GM19099 (cell line): ENCODE measurements at regions not wholly inside any gene's neighbourhood (a gene's known extent, or its start where the extent isn't known, plus 50 kb on each side); places are given as distances from the start of the nearest gene placed in this dataset.

Source experiments
- POLR2A ChIP-seq: IDR thresholded peaks from 3 replicates; pipeline ENCODE4 v1.6.1; 2011; ENCODE audit warnings: low read depth; ENCODE audit not compliant: insufficient read length; ENCODE audit errors: extremely low read depth

DNA sequence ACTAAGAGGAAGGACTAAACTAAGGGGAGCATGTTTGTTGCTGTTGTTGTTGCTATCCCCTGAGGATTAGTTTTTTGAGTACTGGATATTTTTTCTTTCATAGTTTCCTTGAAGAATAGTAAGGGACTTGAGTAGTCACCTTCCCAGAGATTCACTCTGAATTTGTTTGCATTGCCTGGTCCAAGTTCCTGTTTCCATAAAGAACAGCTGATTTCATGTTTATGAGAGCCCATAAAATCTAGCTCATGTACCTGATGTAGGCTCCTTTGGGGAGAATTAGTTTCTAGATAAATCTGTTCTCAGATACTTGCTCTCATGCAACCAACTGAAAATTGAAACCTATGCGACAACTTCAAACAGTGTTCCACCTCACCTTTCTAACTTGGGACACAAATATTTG is 464.4 kb upstream of the MBL2 start:
- no peak for TF ChIP-seq POLR2A

GRCh38 chr10:53233749-53234148 is 461.2 kb upstream of the MBL2 start:
- no peak for TF ChIP-seq POLR2A

DNA sequence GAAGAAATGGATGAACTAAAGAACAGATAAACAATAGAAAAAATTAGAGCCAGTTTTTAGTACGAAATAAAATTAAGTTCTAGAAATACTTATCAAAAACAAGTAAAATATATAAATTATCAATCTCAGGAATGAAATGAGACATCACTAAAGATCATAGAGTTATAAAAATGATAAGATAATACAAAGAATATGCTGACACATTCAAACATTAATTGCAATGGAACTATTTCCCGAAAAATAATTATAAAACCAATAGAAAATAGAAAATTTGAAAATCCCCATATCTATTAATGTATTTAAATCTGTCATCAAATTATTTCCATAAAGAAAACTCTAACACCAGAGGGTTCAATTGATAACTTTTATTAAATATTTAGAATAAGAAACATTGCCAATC is 458.1 kb upstream of the MBL2 start:
- TF ChIP-seq POLR2A: no peak

GRCh38 chr10:53223851-53224250 is 451.3 kb upstream of the MBL2 start:
- no peak for TF ChIP-seq POLR2A

GRCh38 chr10:53222806-53223205 is 450.2 kb upstream of the MBL2 start:
- no peak for TF ChIP-seq POLR2A

GRCh38 chr10:53209944-53210611 is 437.5 kb upstream of the MBL2 start:
- no peak for TF ChIP-seq POLR2A

DNA sequence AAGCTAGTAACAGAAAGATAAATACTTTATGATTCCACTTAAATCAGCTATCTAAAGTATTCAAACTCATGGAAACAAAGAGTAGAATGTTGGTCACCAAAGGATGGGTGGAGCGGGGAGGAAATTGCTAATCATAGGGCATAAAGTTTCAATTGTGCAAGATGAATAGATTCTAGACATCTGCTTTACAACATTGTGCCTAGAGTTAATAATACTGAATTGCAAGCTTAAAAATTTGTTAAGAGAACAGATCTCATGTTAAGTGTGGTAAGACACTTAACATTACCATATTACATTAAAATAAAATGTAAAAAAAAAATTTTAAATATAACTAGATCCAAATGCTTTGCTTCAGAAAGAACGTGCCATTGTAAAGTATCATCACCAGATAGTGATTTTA is 411.1 kb upstream of the MBL2 start:
- TF ChIP-seq POLR2A: no peak

DNA sequence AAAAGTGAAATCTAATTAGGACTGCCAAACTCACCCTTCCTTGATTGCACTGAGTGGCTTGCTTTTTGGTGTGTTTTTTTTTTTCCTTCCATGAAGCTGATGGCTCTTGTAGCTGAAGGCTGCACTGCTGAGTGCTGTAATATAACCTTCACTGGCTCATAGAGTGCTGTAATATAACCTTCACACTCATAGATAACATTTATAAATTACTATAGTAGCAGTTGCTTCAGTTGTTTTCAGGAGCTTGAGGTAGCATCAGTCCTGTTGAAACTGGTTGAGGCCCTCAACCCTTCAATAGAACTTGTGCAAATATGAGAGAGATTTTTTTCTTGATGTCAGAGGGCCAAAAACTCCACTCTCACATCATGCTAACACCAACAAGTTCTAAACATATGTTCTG is 404.9 kb upstream of the MBL2 start:
- TF ChIP-seq POLR2A: no peak

DNA sequence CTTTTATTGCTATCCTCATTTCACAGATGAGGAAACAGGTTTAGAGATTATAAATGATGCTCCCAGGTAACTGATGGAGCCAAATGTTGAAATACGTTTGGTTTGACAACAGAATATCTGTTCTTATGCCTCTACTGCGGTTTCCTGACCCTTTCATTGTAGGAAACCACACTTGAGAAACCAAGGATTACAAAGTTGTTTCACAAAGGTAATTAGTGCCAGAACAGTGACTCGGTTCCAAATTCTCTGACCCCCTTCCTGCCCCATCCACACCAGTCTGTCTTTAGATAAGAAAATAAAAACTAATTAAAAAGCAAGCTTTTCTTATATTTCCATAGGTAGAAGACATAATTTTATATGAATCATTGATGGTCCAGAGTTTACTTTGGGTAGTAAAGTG is 393.7 kb upstream of the MBL2 start:
- no peak for TF ChIP-seq POLR2A

- no peak for TF ChIP-seq POLR2A
These were observed 390.3 kb upstream of the MBL2 start for GRCh38 chr10:53162856-53163255.

DNA sequence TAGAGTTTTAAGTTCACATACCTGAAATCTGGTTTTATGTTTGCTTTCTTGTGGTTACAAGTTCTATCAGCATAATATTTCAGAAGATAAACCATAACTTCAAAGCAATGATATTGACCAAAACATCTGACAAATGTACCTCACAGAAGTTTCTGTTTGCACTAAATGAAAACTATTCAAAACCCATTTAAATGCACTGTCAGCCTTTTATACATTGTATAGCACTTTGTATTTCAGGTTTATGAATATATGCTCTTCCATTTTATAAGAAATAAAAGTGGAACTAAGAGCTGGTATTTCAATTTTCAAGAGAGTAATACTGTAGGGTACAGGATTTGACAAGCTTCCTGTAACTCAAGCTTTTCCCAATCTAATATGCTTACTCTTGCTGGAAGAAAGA is 388.6 kb upstream of the MBL2 start:
- no peak for TF ChIP-seq POLR2A

DNA sequence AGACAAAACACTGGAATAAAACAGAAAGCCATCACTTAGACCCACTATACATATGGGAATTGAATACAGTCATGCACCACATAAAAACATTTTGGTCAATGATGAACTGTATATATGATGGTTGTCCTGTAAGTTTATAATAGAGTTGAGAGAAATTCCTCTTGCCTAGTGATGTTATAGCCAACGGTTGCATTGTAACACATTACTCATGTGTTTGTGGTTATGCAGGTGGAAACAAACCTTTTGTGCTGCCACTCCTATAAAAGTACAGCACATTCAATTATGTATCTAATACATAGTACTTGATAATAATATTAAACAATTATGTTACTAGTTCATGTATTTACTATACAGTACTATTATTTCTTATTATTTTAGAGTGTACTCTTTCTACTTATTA is 381.2 kb upstream of the MBL2 start:
- no peak for TF ChIP-seq POLR2A

- no peak for TF ChIP-seq POLR2A
These were observed 367.9 kb upstream of the MBL2 start for GRCh38 chr10:53140506-53140905.

GRCh38 chr10:53135897-53136253 is 363.3 kb upstream of the MBL2 start:
- TF ChIP-seq POLR2A: no peak

GRCh38 chr10:53135213-53135896 is 362.8 kb upstream of the MBL2 start:
- no peak for TF ChIP-seq POLR2A

GRCh38 chr10:53134050-53134449 is 361.5 kb upstream of the MBL2 start:
- no peak for TF ChIP-seq POLR2A

DNA sequence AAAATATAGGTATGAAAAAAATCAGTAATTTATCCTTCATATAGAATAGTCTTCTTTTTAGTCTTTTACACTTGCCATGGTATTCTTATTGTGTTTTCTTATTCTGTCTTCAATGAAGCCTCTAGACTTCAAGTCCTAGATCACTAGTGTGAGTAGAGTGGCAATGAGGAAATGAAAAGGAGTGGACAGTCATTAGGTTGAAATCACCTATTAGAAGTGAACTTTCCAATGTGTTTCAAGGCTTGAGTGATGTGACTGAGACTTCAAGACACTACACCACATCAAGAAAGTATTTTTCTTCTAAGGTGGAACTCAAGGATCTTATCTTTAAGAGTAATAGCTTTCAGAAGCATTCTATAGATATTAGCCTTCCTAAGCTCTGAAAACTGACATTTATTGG is 357.8 kb upstream of the MBL2 start:
- TF ChIP-seq POLR2A: no peak

- no peak for TF ChIP-seq POLR2A
These were observed 355.1 kb upstream of the MBL2 start for GRCh38 chr10:53127686-53128085.

DNA sequence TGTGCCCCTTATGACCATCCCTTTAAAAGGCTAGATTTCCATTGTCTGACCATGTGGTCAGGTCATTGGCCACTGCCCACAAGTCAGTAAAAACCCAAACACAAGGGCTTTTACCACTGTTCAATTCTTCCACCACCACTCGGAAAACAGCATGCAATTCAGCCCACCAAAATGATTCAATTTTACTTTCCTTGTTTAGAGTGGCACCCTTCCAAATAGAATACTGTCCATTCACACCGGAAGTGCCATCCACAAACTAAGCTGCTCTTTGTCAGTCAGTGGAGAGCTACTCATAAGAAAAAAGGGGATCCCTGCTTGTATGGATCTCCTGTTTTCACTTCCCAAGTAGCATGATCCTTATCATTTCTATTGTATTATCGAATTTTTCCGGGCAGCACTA is 350.7 kb upstream of the MBL2 start:
- TF ChIP-seq POLR2A: no peak
